Left cardiac atrium (tissue), 4 donors: ENCODE measurements at regions not wholly inside any gene's neighbourhood (a gene's known extent, or its start where the extent isn't known, plus 50 kb on each side); places are given as distances from the start of the nearest gene placed in this dataset.
"Not testable (repeated sequence)": the region's sequence is repeated elsewhere in the genome, so short reads cannot be mapped to it uniquely, and the experiment has no call there.

ENCODE experiments used
- ATAC-seq, 2 donors: fragments of 200-7000 bp; cut with Tn5 transposase; one replicate each; pipeline ENCODE4 v1.9.1; 2020; ENCODE audit warnings: mild to moderate bottlenecking in 2 of 2, moderate library complexity in 2 of 2
- DNase-seq: peaks from one replicate; pipeline ENCODE4 v3.0.0-alpha.2; 2020
- intact Hi-C, 2 donors: fragments of 100-400 bp; cut with DNase I; formaldehyde crosslinking; loops; one replicate each; pipeline versions ENCODE4 v1.14.1 to v1.15.1; 2022 to 2023
- donor health status: DM: no; HTN: yes; CAD: no.
- donor health status: DM: no; HTN: yes; CAD: no; lungs with severe emphysema.
- donor health status: DM: yes; HTN: yes; CAD: no.
- donor health status: Dilated cardiomyopathy.

- intact Hi-C loops, ATAC-seq, DNase-seq: not testable (repeated sequence)
These were observed 132.7 kb downstream of the SNX10 start for GRCh38 chr7:26424319-26424718.

GRCh38 chr7:26425655-26426054 is 134.0 kb downstream of the SNX10 start:
- DNase-seq (no peak), ATAC-seq (no peak)
- intact Hi-C loops: no loop called here

- ATAC-seq (no peak), DNase-seq (no peak)
- intact Hi-C loops: no loop called here
These were observed 134.4 kb downstream of the SNX10 start for GRCh38 chr7:26426096-26426495.

- no peak for DNase-seq
- no peak for ATAC-seq
- intact Hi-C loops: no loop called here
These were observed 136.9 kb downstream of the SNX10 start for GRCh38 chr7:26428571-26428970.

- intact Hi-C loops: no loop called here
- ATAC-seq (no peak), DNase-seq (no peak)
These were observed 137.5 kb downstream of the SNX10 start for GRCh38 chr7:26429168-26429567.

GRCh38 chr7:26434974-26435373 is 143.3 kb downstream of the SNX10 start:
- DNase-seq (no peak), ATAC-seq (no peak)
- intact Hi-C loops: no loop called here

- no peak for ATAC-seq
- intact Hi-C loops: no loop called here
- DNase-seq: no peak
These were observed 145.4 kb downstream of the SNX10 start for GRCh38 chr7:26437003-26437532.

- intact Hi-C loops: no loop called here
- DNase-seq (no peak), ATAC-seq (no peak)
These were observed 146.4 kb downstream of the SNX10 start for GRCh38 chr7:26438078-26438477.

GRCh38 chr7:26439521-26440232 is 148.0 kb downstream of the SNX10 start:
- intact Hi-C loops: no loop called here
- ATAC-seq (no peak), DNase-seq (no peak)

GRCh38 chr7:26440233-26441001 is 148.8 kb downstream of the SNX10 start:
- intact Hi-C loops: no loop called here
- DNase-seq: no peak

GRCh38 chr7:26441002-26441521 is 149.4 kb downstream of the SNX10 start:
- intact Hi-C loops: no loop called here
- DNase-seq: no peak
- ATAC-seq: no peak

More at GRCh38 chr7:26440233-26441001, 148.8 kb downstream of the SNX10 start:
- no peak for ATAC-seq

- DNase-seq (no peak), ATAC-seq (no peak)
- intact Hi-C loops: no loop called here
These were observed 150.1 kb downstream of the SNX10 start for GRCh38 chr7:26441611-26442277.

- intact Hi-C loops: no loop called here
- ATAC-seq: no peak
- no peak for DNase-seq
These were observed 151.3 kb downstream of the SNX10 start for GRCh38 chr7:26443006-26443405.

- DNase-seq (no peak), ATAC-seq (no peak)
- intact Hi-C loops: no loop called here
These were observed 152.1 kb downstream of the SNX10 start for GRCh38 chr7:26443751-26444150.

GRCh38 chr7:26444555-26444954 is 152.9 kb downstream of the SNX10 start:
- intact Hi-C loops: no loop called here
- DNase-seq (no peak), ATAC-seq (no peak)

GRCh38 chr7:26447116-26447515 is 155.5 kb downstream of the SNX10 start:
- ATAC-seq (no peak), DNase-seq (no peak)
- intact Hi-C loops: no loop called here

- ATAC-seq (peak in 1 of 2 donors; percentile 79), DNase-seq (no peak)
- intact Hi-C loops: no loop called here
These were observed 157.8 kb downstream of the SNX10 start for GRCh38 chr7:26449175-26450165.

- ATAC-seq: no peak
- DNase-seq: no peak
- intact Hi-C loops: no loop called here
These were observed 160.3 kb downstream of the SNX10 start for GRCh38 chr7:26451997-26452396.

GRCh38 chr7:26454180-26454579 is 162.5 kb downstream of the SNX10 start:
- DNase-seq (no peak), ATAC-seq (no peak)
- intact Hi-C loops: no loop called here
